H1 (cell line): ENCODE measurements at regions not wholly inside any gene's neighbourhood (a gene's known extent, or its start where the extent isn't known, plus 50 kb on each side); places are given as distances from the start of the nearest gene placed in this dataset.

Experiments
- CTCF ChIA-PET: fragments of 300-600 bp; sonication (Branson Sonifier 250); formaldehyde crosslinking; loops from one replicate; lab custom pipeline; 2021; ENCODE audit not compliant: partially characterized antibody; lab: Charles Lee
- POLR2A ChIA-PET: fragments of 300-600 bp; sonication (Branson Sonifier 250); formaldehyde crosslinking; loops from one replicate; lab custom pipeline; 2021; ENCODE audit warnings: inconsistent platforms; ENCODE audit not compliant: partially characterized antibody; lab: Charles Lee
- DNase-seq, 2 experiments: peaks; one replicate each; pipeline versions ENCODE4 v3.0.0 to v3.0.0-alpha.2; 2010 to 2022; ENCODE audit warnings: low spot score in 2 of 2, low read depth in 1 of 2, mixed read lengths in 1 of 2
- FAIRE-seq: peaks from 2 replicates; lab custom pipeline; 2011; peaks lifted over from hg19 to GRCh38; lab: Jason Lieb, UNC
- H2AFZ ChIP-seq: 2 replicates; pipeline ENCODE4 v1.8.1; 2012; ENCODE audit warnings: low read length, inconsistent platforms
- H2AK5ac ChIP-seq: 2 replicates; pipeline ENCODE4 v1.6.1; 2013; ENCODE audit warnings: low read depth, low read length
- H2BK120ac ChIP-seq: replicated peaks from 2 replicates; pipeline ENCODE3; 2013; ENCODE audit warnings: low read depth, low read length, inconsistent platforms
- H2BK12ac ChIP-seq: 2 replicates; pipeline ENCODE4 v1.6.1; 2013; ENCODE audit warnings: low read depth, low read length
- H2BK15ac ChIP-seq: 2 replicates; pipeline ENCODE4 v1.6.1; 2013; ENCODE audit warnings: low read length
- H2BK20ac ChIP-seq: 2 replicates; pipeline ENCODE4 v1.6.1; 2013; ENCODE audit warnings: low read length
- H2BK5ac ChIP-seq: 2 replicates; pipeline ENCODE4 v1.6.1; 2013; ENCODE audit warnings: low read depth, low read length
- H3K14ac ChIP-seq: 2 replicates; pipeline ENCODE4 v1.6.1; 2013; ENCODE audit warnings: inconsistent platforms; ENCODE audit not compliant: insufficient read length
- H3K18ac ChIP-seq: 2 replicates; pipeline ENCODE4 v1.6.1; 2013; ENCODE audit warnings: low read length; ENCODE audit errors: extremely low read depth
- H3K23ac ChIP-seq: 2 replicates; pipeline ENCODE4 v1.6.1; 2013; ENCODE audit warnings: inconsistent platforms; ENCODE audit not compliant: insufficient read length
- H3K23me2 ChIP-seq: 2 replicates; pipeline ENCODE4 v1.6.1; 2013; ENCODE audit warnings: low read depth, low read length
- H3K27ac ChIP-seq: 2 replicates; pipeline ENCODE4 v1.6.1; 2011; ENCODE audit warnings: low read depth, low read length, inconsistent platforms
- H3K27me3 ChIP-seq, 4 experiments: replicated peaks in 1 of 4; 1 replicate in 1 of 4; 2 replicates in 3 of 4; pipeline versions ENCODE4 v1.6.1 to v1.8.1; 2011 to 2013; ENCODE audit warnings: low read length in 3 of 4, mild to moderate bottlenecking in 3 of 4, inconsistent platforms in 2 of 4, mixed read lengths in 2 of 4, moderate library complexity in 1 of 4; ENCODE audit not compliant: control insufficient read depth in 3 of 4, insufficient read depth in 3 of 4; ENCODE audit errors: extremely low read depth in 1 of 4
- H3K36me3 ChIP-seq, 4 experiments: 2 replicates each; pipeline versions ENCODE4 v1.6.1 to v1.8.1; 2011 to 2013; ENCODE audit warnings: mild to moderate bottlenecking in 4 of 4, low read length in 3 of 4, moderate library complexity in 2 of 4, control low read depth in 1 of 4, inconsistent platforms in 1 of 4; ENCODE audit not compliant: insufficient read depth in 4 of 4, control insufficient read depth in 2 of 4
- H3K4ac ChIP-seq: replicated peaks from 2 replicates; pipeline ENCODE3; 2013; ENCODE audit warnings: low read length, low read depth, mixed read lengths, inconsistent platforms; ENCODE audit not compliant: insufficient read length
- H3K4me1 ChIP-seq, 4 experiments: replicated peaks in 1 of 4; 1 replicate in 1 of 4; 2 replicates in 3 of 4; pipeline versions ENCODE4 v1.6.1 to v1.8.1; 2011 to 2013; ENCODE audit warnings: low read length in 3 of 4, inconsistent platforms in 2 of 4, mixed read lengths in 1 of 4; ENCODE audit not compliant: insufficient read depth in 4 of 4, control insufficient read depth in 3 of 4
- H3K4me2 ChIP-seq, 2 experiments: 2 replicates each; pipeline versions ENCODE4 v1.6.1 to v1.8.1; 2011 to 2013; ENCODE audit warnings: low read depth in 2 of 2, low read length in 2 of 2, control low read depth in 1 of 2, inconsistent platforms in 1 of 2, mild to moderate bottlenecking in 1 of 2; ENCODE audit not compliant: insufficient read depth in 1 of 2
- H3K4me3 ChIP-seq, 4 experiments: fragments of 200-600, 300-600 bp in 1 of 4; sonication (generic), shearing (Covaris generic), sonication (Bioruptor Twin) in 1 of 4; 2 replicates each; pipeline versions ENCODE4 v1.5.1 to v1.8.1; 2011 to 2016; ENCODE audit warnings: low read length in 4 of 4, low read depth in 3 of 4, control low read depth in 2 of 4, inconsistent platforms in 2 of 4, mild to moderate bottlenecking in 2 of 4, mixed read lengths in 1 of 4, moderate library complexity in 1 of 4; ENCODE audit not compliant: insufficient read depth in 2 of 4; ENCODE audit errors: extremely low read depth in 1 of 4
- H3K56ac ChIP-seq: replicated peaks from 2 replicates; pipeline ENCODE3; 2013; ENCODE audit warnings: low read depth, mild to moderate bottlenecking, mixed read lengths, low read length, inconsistent platforms; ENCODE audit not compliant: insufficient read length
- H3K79me1 ChIP-seq: 2 replicates; pipeline ENCODE4 v1.6.1; 2013; ENCODE audit warnings: low read depth, low read length, control low read depth
- H3K79me2 ChIP-seq, 2 experiments: 2 replicates each; pipeline versions ENCODE4 v1.6.1 to v1.8.1; 2012 to 2013; ENCODE audit warnings: low read length in 2 of 2, mild to moderate bottlenecking in 2 of 2, inconsistent platforms in 1 of 2; ENCODE audit not compliant: insufficient read depth in 2 of 2, control insufficient read depth in 1 of 2
- H3K9ac ChIP-seq, 4 experiments: replicated peaks in 1 of 4; 1 replicate in 1 of 4; 2 replicates in 3 of 4; pipeline versions ENCODE4 v1.6.1 to v1.8.1; 2011 to 2013; ENCODE audit warnings: low read depth in 3 of 4, low read length in 3 of 4, control low read depth in 2 of 4, mild to moderate bottlenecking in 2 of 4, moderate library complexity in 2 of 4, inconsistent platforms in 1 of 4; ENCODE audit errors: extremely low read depth in 1 of 4
- H3K9me3 ChIP-seq, 2 experiments: 2 replicates each; pipeline versions ENCODE4 v1.6.1 to v1.8.1; 2012 to 2013; ENCODE audit warnings: mild to moderate bottlenecking in 2 of 2, moderate library complexity in 2 of 2, control low read depth in 1 of 2, inconsistent platforms in 1 of 2, low read depth in 1 of 2, low read length in 1 of 2, mixed read lengths in 1 of 2; ENCODE audit not compliant: insufficient read depth in 2 of 2
- H4K20me1 ChIP-seq, 2 experiments: replicated peaks in 1 of 2; 2 replicates each; pipeline versions ENCODE3 to v1.8.1; 2011 to 2013; ENCODE audit warnings: inconsistent platforms in 2 of 2, low read length in 2 of 2, mild to moderate bottlenecking in 1 of 2; ENCODE audit not compliant: insufficient read depth in 2 of 2, control insufficient read depth in 1 of 2
- H4K5ac ChIP-seq: 2 replicates; pipeline ENCODE4 v1.6.1; 2013; ENCODE audit warnings: low read length, low read depth, mixed read lengths, inconsistent platforms; ENCODE audit not compliant: insufficient read length
- H4K8ac ChIP-seq: 2 replicates; pipeline ENCODE4 v1.8.0; 2013; ENCODE audit warnings: mild to moderate bottlenecking, moderate library complexity, low read length, inconsistent platforms; ENCODE audit not compliant: insufficient read depth; ENCODE audit errors: extremely low read depth
- H4K91ac ChIP-seq: replicated peaks from 2 replicates; pipeline ENCODE3; 2013; ENCODE audit warnings: low read length, mixed read lengths, inconsistent platforms; ENCODE audit not compliant: insufficient read length
- BRCA1 ChIP-seq: IDR thresholded peaks from 2 replicates; pipeline ENCODE4 v1.6.1; 2012; ENCODE audit warnings: low read depth, low read length, improper control_type of control experiment
- RXRA ChIP-seq: IDR thresholded peaks from 2 replicates; pipeline ENCODE4 v1.6.1; 2011; ENCODE audit warnings: low read depth, mild to moderate bottlenecking, low read length, moderate library complexity; ENCODE audit not compliant: insufficient read depth
- TCF12 ChIP-seq: IDR thresholded peaks from 2 replicates; pipeline ENCODE4 v1.6.1; 2011; ENCODE audit warnings: low read depth, mild to moderate bottlenecking, low read length
- TEAD4 ChIP-seq: IDR thresholded peaks from 2 replicates; pipeline ENCODE4 v1.6.1; 2012; ENCODE audit warnings: low read depth, low read length, inconsistent platforms, mixed read lengths
- WGBS, 2 experiments: shearing (Covaris generic) in 1 of 2; methylation state at CpG; one replicate each; pipeline versions ENCODE4 v1.1.6 to v1.1.7; 2013 to 2015; ENCODE audit warnings: low lambda C conversion rate in 2 of 2, mixed read lengths in 2 of 2, inconsistent platforms in 1 of 2, low coverage in 1 of 2, missing lambda C conversion rate in 1 of 2; ENCODE audit not compliant: insufficient replicate concordance in 2 of 2, insufficient coverage in 1 of 2, insufficient read length in 1 of 2; ENCODE audit errors: extremely low coverage in 1 of 2, missing lambda C conversion rate in 1 of 2; 5-methylcytosine and 5-hydroxymethylcytosine counted together

DNA sequence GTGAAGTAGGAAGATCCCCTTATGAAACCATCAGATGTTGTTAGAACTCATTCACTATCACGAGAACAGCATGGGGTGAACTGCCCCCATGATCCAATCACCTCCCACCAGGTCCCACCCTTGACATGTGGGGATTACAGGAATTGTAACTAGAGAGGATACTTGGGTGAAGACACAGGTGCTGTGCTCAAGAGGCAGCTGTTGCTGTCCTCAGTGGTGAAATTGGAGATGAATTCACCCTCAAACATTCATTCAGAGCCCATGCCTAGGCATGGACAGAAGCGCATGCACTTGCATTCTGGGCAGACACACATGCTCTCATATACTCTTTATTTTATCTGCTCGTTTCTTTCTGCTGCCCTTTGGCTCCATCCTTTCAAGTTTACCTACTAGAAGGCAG lies 385.0 kb downstream of the INSC start:
- Histone ChIP-seq H3K9me3 (no peaks in the 10 kb centered on the region), H3K14ac (no peak overlapping the region), H4K5ac (no peak overlapping the region), H2BK12ac (no peak overlapping the region; the same call in 1 of the 2 replicates), H3K9ac (no peak overlapping the region), H3K18ac (no peak overlapping the region), H4K8ac (no peak overlapping the region), H3K23me2 (no peaks in the 10 kb centered on the region), H2AFZ (peak overlapping the region; percentile 40; the same call in 1 of the 2 replicates), H2BK5ac (no peak overlapping the region), H3K4me2 (no peak overlapping the region), H3K4me1 (peaks cover 0 to 4% (median 3%) of the 10 kb centered on the region in 4 experiments; a peak in 3 of 7 replicates), H3K4ac (no peak overlapping the region), H4K20me1 (no peaks in the 10 kb centered on the region), H2AK5ac (no peak overlapping the region), H3K36me3 (no peaks in the 10 kb centered on the region), H3K79me2 (no peaks in the 10 kb centered on the region), H2BK120ac (no peak overlapping the region), H3K4me3 (no peak overlapping the region), H3K27ac (no peak overlapping the region), H3K79me1 (no peaks in the 10 kb centered on the region), H2BK15ac (no peak overlapping the region), H3K56ac (no peak overlapping the region), H4K91ac (no peak overlapping the region), H3K23ac (no peak overlapping the region), H2BK20ac (no peak overlapping the region), H3K27me3 (no peaks in the 10 kb centered on the region)
- 94% methylated on average over 3 of the region's 3 CpGs; no CpG with 5 or more reads in 1 of the 2 experiments for WGBS, 2 experiments
- ChIA-PET CTCF (no interaction called here), POLR2A (no interaction called here)
- DNase-seq (no peak), FAIRE-seq (no peak)
- TF ChIP-seq TEAD4 (no peak), BRCA1 (no peak), TCF12 (no peak), RXRA (no peak)
